GM23338 (cell line): ENCODE measurements at regions not wholly inside any gene's neighbourhood (a gene's known extent, or its start where the extent isn't known, plus 50 kb on each side); places are given as distances from the start of the nearest gene placed in this dataset.

Source experiments
- ATAC-seq: fragments of 200-7000 bp; cut with Tn5 transposase; 3 replicates; pipeline ENCODE4 v1.9.1; 2020
- DNase-seq: peaks from one replicate; pipeline ENCODE4 v3.0.0-alpha.2; 2015; ENCODE audit warnings: low spot score
- H2AFZ ChIP-seq: fragments of 200-600 bp; sonication (generic); 2 replicates; pipeline ENCODE4 v1.8.0; 2016; ENCODE audit warnings: antibody characterized with exemption, mild to moderate bottlenecking, moderate library complexity
- H3F3A ChIP-seq: fragments of 200-600 bp; sonication (generic); replicated peaks from 2 replicates; pipeline ENCODE4 v1.8.0; 2017; ENCODE audit warnings: antibody characterized with exemption, mixed run types, low read depth
- H3K27ac ChIP-seq: fragments of 200-600 bp; sonication (generic); 2 replicates; pipeline ENCODE4 v1.6.1; 2016; ENCODE audit warnings: low read depth
- H3K27me3 ChIP-seq: fragments of 200-600 bp; sonication (generic); 2 replicates; pipeline ENCODE4 v1.8.0; 2016; ENCODE audit warnings: mild to moderate bottlenecking, mixed run types, moderate library complexity; ENCODE audit not compliant: insufficient read depth
- H3K36me3 ChIP-seq: fragments of 200-600 bp; sonication (generic); 2 replicates; pipeline ENCODE4 v1.8.0; 2016; ENCODE audit warnings: mild to moderate bottlenecking; ENCODE audit not compliant: insufficient read depth
- H3K4me1 ChIP-seq: fragments of 200-600 bp; sonication (generic); 2 replicates; pipeline ENCODE4 v1.8.0; 2016; ENCODE audit warnings: mild to moderate bottlenecking, moderate library complexity; ENCODE audit not compliant: insufficient read depth
- H3K4me2 ChIP-seq: fragments of 200-600 bp; sonication (generic); 2 replicates; pipeline ENCODE4 v1.7.1; 2017; ENCODE audit warnings: mixed run types
- H3K4me3 ChIP-seq: fragments of 200-600 bp; sonication (generic); 2 replicates; pipeline ENCODE4 v1.6.1; 2016; ENCODE audit warnings: mixed run types
- H3K79me2 ChIP-seq: fragments of 200-600 bp; sonication (generic); replicated peaks from 2 replicates; pipeline ENCODE4 v1.8.0; 2017; ENCODE audit warnings: mild to moderate bottlenecking; ENCODE audit not compliant: insufficient read depth
- H3K9me2 ChIP-seq: fragments of 200-600 bp; sonication (generic); 2 replicates; pipeline ENCODE4 v1.8.0; 2017; ENCODE audit not compliant: insufficient read depth
- H4K20me1 ChIP-seq: fragments of 200-600 bp; sonication (generic); replicated peaks from 2 replicates; pipeline ENCODE4 v1.8.0; 2017; ENCODE audit warnings: mild to moderate bottlenecking; ENCODE audit not compliant: insufficient read depth
- H3K27ac Mint-ChIP-seq: 2 replicates; pipeline ENCODE4 v1.8.0; 2020; ENCODE audit warnings: inconsistent platforms, mild to moderate bottlenecking, moderate library complexity, mixed read lengths
- H3K27me3 Mint-ChIP-seq: 3 replicates; pipeline ENCODE4 v1.8.0; 2022; ENCODE audit warnings: low read depth, mild to moderate bottlenecking, moderate library complexity, mixed read lengths, inconsistent platforms; ENCODE audit not compliant: insufficient read depth, poor library complexity
- H3K36me3 Mint-ChIP-seq: 3 replicates; pipeline ENCODE4 v1.8.0; 2021; ENCODE audit warnings: low read depth, mild to moderate bottlenecking, inconsistent platforms, moderate library complexity, mixed read lengths
- H3K4me1 Mint-ChIP-seq: 3 replicates; pipeline ENCODE4 v1.8.0; 2020; ENCODE audit warnings: mild to moderate bottlenecking, inconsistent platforms, mixed read lengths
- H3K4me3 Mint-ChIP-seq: 3 replicates; pipeline ENCODE4 v1.8.0; 2021; ENCODE audit warnings: moderate library complexity, mild to moderate bottlenecking, inconsistent platforms, mixed read lengths
- H3K9me3 Mint-ChIP-seq: 3 replicates; pipeline ENCODE4 v1.8.0; 2020; ENCODE audit warnings: moderate library complexity, mild to moderate bottlenecking, inconsistent platforms, mixed read lengths
- CREB1 ChIP-seq: fragments of 250-450 bp; sonication (Bioruptor Pico); IDR thresholded peaks from 2 replicates; pipeline ENCODE4 v1.5.0; 2020; ENCODE audit warnings: low read depth, mild to moderate bottlenecking, moderate library complexity
- CTCF ChIP-seq, 2 experiments: fragments of 200-600 bp in 1 of 2; sonication (generic) in 1 of 2; conservative IDR thresholded peaks; 2 replicates each; pipeline versions ENCODE4 v1.5.1 to v1.6.1; 2016 to 2017; ENCODE audit warnings: antibody characterized with exemption in 2 of 2, low read depth in 2 of 2, mild to moderate bottlenecking in 2 of 2, moderate library complexity in 1 of 2
- ETS1 ChIP-seq: IDR thresholded peaks from 2 replicates; pipeline ENCODE4 v1.6.1; 2016; ENCODE audit warnings: antibody characterized with exemption
- EZH2 ChIP-seq: fragments of 200-600 bp; sonication (generic); IDR thresholded peaks from one replicate; pipeline ENCODE4 v1.8.0; 2017; ENCODE audit warnings: antibody characterized with exemption, mild to moderate bottlenecking, low read depth; ENCODE audit not compliant: unreplicated experiment
- EZH2phosphoT487 ChIP-seq: fragments of 200-600 bp; sonication (generic); IDR thresholded peaks from one replicate; pipeline ENCODE4 v1.8.1; 2018; ENCODE audit warnings: antibody characterized with exemption; ENCODE audit not compliant: unreplicated experiment
- JUNB ChIP-seq: IDR thresholded peaks from one replicate; pipeline ENCODE4 v1.6.1; 2016; ENCODE audit warnings: antibody characterized with exemption; ENCODE audit not compliant: unreplicated experiment
- NANOG ChIP-seq: IDR thresholded peaks from 2 replicates; pipeline ENCODE4 v1.6.1; 2016; ENCODE audit warnings: antibody characterized with exemption, borderline replicate concordance
- POLR2AphosphoS5 ChIP-seq: IDR thresholded peaks from 2 replicates; pipeline ENCODE4 v1.6.1; 2016; ENCODE audit warnings: antibody characterized with exemption, low read depth
- REST ChIP-seq: IDR thresholded peaks from one replicate; pipeline ENCODE4 v1.6.1; 2018; ENCODE audit warnings: antibody characterized with exemption; ENCODE audit not compliant: unreplicated experiment
- STAT1 ChIP-seq: IDR thresholded peaks from one replicate; pipeline ENCODE4 v1.6.1; 2016; ENCODE audit warnings: antibody characterized with exemption; ENCODE audit not compliant: unreplicated experiment
- ZNF114 ChIP-seq: fragments of 250-450 bp; sonication (Bioruptor Pico); IDR thresholded peaks from 2 replicates; pipeline ENCODE4 v1.5.0; 2020; ENCODE audit warnings: mild to moderate bottlenecking, moderate library complexity
- ZNF331 ChIP-seq: fragments of 250-450 bp; sonication (Bioruptor Pico); IDR thresholded peaks from 2 replicates; pipeline ENCODE4 v1.5.0; 2020; ENCODE audit warnings: low read depth, mild to moderate bottlenecking, moderate library complexity
- ZNF462 ChIP-seq: fragments of 250-450 bp; sonication (Bioruptor Pico); IDR thresholded peaks from 2 replicates; pipeline ENCODE4 v1.5.0; 2020; ENCODE audit warnings: mild to moderate bottlenecking, moderate library complexity

- Histone ChIP-seq H3F3A (no peaks in the 10 kb centered on the region), H3K4me1 (no peaks in the 10 kb centered on the region), H3K36me3 (no peaks in the 10 kb centered on the region), H2AFZ (no peak overlapping the region), H3K79me2 (no peaks in the 10 kb centered on the region), H3K4me2 (no peak overlapping the region), H3K4me3 (no peak overlapping the region), H3K27ac (no peak overlapping the region), H3K9me2 (no peaks in the 10 kb centered on the region), H3K27me3 (no peaks in the 10 kb centered on the region), H4K20me1 (no peaks in the 10 kb centered on the region)
- no peak overlapping the region for H3K4me3 Mint-ChIP-seq
- H3K27me3 Mint-ChIP-seq = no peaks in the 10 kb centered on the region
- no peaks in the 10 kb centered on the region for H3K4me1 Mint-ChIP-seq
- no peak for TF ChIP-seq ZNF331
- TF ChIP-seq CTCF (conservative IDR thresholded peaks at IDR 0.05; ENCODE audit: low read depth in 2 of 2) = no peak
- no peak for TF ChIP-seq ZNF114 (CRISPR knock-in tag)
- no peak for TF ChIP-seq JUNB
- TF ChIP-seq POLR2AphosphoS5 = no peak
- no peak for TF ChIP-seq ZNF462 (CRISPR knock-in tag)
- TF ChIP-seq STAT1 = no peak
- no peak for TF ChIP-seq ETS1
- no peak for TF ChIP-seq CREB1 (CRISPR knock-in tag)
- no peak for TF ChIP-seq REST
- TF ChIP-seq NANOG = no peak
- no peak for TF ChIP-seq EZH2phosphoT487
- TF ChIP-seq EZH2 = no peak
- no peaks in the 10 kb centered on the region for H3K9me3 Mint-ChIP-seq
- no peak for DNase-seq
- no peak for ATAC-seq
- no peak overlapping the region for H3K27ac Mint-ChIP-seq
- no peaks in the 10 kb centered on the region for H3K36me3 Mint-ChIP-seq
Observed at GRCh38 chr11:130999992-131000770, 83.9 kb upstream of the SNX19 start.
